ENCODE measurements at regions not wholly inside any gene's neighbourhood (a gene's known extent, or its start where the extent isn't known, plus 50 kb on each side); places are given as distances from the start of the nearest gene placed in this dataset.

DNA sequence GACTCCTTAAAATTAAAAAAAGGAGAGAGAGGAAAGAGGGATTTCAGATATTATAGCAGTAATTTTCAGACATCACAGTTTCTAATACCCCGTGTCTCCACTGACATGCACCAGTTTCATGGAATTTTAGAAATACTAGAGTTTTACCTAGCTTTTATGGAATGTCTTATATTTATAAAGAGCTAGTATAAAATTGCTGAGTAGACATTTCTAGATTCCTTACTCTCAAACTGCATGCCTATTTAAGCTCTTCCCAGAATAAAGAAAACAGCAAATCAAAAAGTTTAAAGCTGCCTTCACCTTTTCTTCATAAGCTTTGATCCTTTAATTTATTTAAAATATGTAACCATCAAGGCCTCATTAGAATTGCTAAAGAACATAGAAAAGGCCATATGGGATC is 247.4 kb upstream of the IL12A start:
- TF ChIP-seq POLR2A (IDR thresholded peaks at IDR 0.05; ENCODE audit: low read depth, low read length) (no peak), TAF1 (IDR thresholded peaks at IDR 0.05; ENCODE audit: low read depth, low read length) (no peak), POLR2AphosphoS5 (IDR thresholded peaks at IDR 0.05; ENCODE audit: low read depth, low read length) (no peak), PAX5 (IDR thresholded peaks at IDR 0.05; ENCODE audit: insufficient read depth, low read length, severe bottlenecking) (no peak)
